Stimulated activated naive B cell treated with anti-CD40 and anti-IgM and Interleukin-4, amounts not matched to agents 10 μg/mL and 1 μg/mL and 100 μg/mL, for 72 hours (primary cell): ENCODE measurements at regions not wholly inside any gene's neighbourhood (a gene's known extent, or its start where the extent isn't known, plus 50 kb on each side); places are given as distances from the start of the nearest gene placed in this dataset.

Source experiments
- ATAC-seq, 2 donors: fragments of 150-1000 bp; cut with Tn5 transposase; replicated peaks; 2 replicates each; pipeline ENCODE4 v1.10.0; 2021; ENCODE audit warnings: moderate library complexity in 1 of 2
- DNase-seq: peaks from one replicate; pipeline ENCODE4 v3.0.0; 2021
- H3K27ac Mint-ChIP-seq: one replicate; pipeline ENCODE4 v1.8.0; 2022; ENCODE audit warnings: mild to moderate bottlenecking, mixed read lengths
- H3K27me3 Mint-ChIP-seq, 2 donors: one replicate each; pipeline ENCODE4 v1.8.0; 2022; ENCODE audit warnings: mixed read lengths in 2 of 2
- H3K36me3 Mint-ChIP-seq, 2 donors: one replicate each; pipeline ENCODE4 v1.8.0; 2022; ENCODE audit warnings: mixed read lengths in 2 of 2, mild to moderate bottlenecking in 1 of 2
- H3K4me1 Mint-ChIP-seq, 2 donors: one replicate each; pipeline ENCODE4 v1.8.0; 2022; ENCODE audit warnings: mixed read lengths in 2 of 2, mild to moderate bottlenecking in 1 of 2
- H3K4me3 Mint-ChIP-seq, 2 donors: one replicate each; pipeline ENCODE4 v1.8.0; 2022; ENCODE audit warnings: mild to moderate bottlenecking in 2 of 2, mixed read lengths in 2 of 2, moderate library complexity in 1 of 2
- H3K9me3 Mint-ChIP-seq, 2 donors: one replicate each; pipeline ENCODE4 v1.8.0; 2022; ENCODE audit warnings: mixed read lengths in 2 of 2, mild to moderate bottlenecking in 1 of 2

DNA sequence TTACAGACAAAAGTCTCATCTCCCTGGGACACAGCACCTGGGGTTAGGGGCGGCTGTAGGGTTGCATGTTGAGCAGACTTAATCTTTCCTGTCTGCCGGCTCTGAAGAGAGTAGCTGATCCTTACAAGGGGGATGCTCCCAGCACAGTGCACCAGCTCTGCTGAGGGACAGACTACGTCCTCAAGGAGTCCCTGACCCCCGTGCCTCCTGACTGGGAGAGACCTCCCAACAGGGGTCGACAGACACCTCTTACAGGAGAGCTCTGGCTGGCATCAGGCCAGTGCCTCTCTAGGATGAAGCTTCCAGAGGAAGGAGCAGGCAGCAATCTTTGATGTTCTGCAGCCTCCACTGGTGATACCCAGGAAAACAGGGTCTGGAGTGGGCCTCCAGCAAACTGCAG, 506.0 kb upstream of the FMR1 start:
- H3K36me3 Mint-ChIP-seq = no peaks in the 10 kb centered on the region
- no peaks in the 10 kb centered on the region for H3K27me3 Mint-ChIP-seq
- H3K4me1 Mint-ChIP-seq = no peaks in the 10 kb centered on the region
- peaks cover 0 to 8% of the 10 kb centered on the region in 2 donors for H3K9me3 Mint-ChIP-seq
- no peak for ATAC-seq
- H3K27ac Mint-ChIP-seq = no peak overlapping the region
- no peak for DNase-seq
- H3K4me3 Mint-ChIP-seq = no peak overlapping the region

GRCh38 chrX:147403040-147403439, 508.7 kb upstream of the FMR1 start:
- H3K36me3 Mint-ChIP-seq = no peaks in the 10 kb centered on the region
- DNase-seq (no peak), ATAC-seq (no peak)
- H3K4me3 Mint-ChIP-seq = no peak overlapping the region
- H3K4me1 Mint-ChIP-seq = no peaks in the 10 kb centered on the region
- no peak overlapping the region for H3K27ac Mint-ChIP-seq
- peaks cover 0 to 4% of the 10 kb centered on the region in 2 donors for H3K9me3 Mint-ChIP-seq
- no peaks in the 10 kb centered on the region for H3K27me3 Mint-ChIP-seq

GRCh38 chrX:147378767-147379166, 533.0 kb upstream of the FMR1 start:
- DNase-seq (no peak), ATAC-seq (no peak)
- H3K9me3 Mint-ChIP-seq = no peaks in the 10 kb centered on the region
- no peak overlapping the region for H3K27ac Mint-ChIP-seq
- no peaks in the 10 kb centered on the region for H3K27me3 Mint-ChIP-seq
- H3K4me1 Mint-ChIP-seq = no peaks in the 10 kb centered on the region
- H3K36me3 Mint-ChIP-seq = no peaks in the 10 kb centered on the region
- H3K4me3 Mint-ChIP-seq = no peak overlapping the region

GRCh38 chrX:147377728-147378127, 534.0 kb upstream of the FMR1 start:
- DNase-seq (no peak), ATAC-seq (peak in 1 of 2 donors; percentile 33)
- Mint-ChIP-seq H3K4me3 (no peak overlapping the region), H3K9me3 (no peaks in the 10 kb centered on the region), H3K36me3 (no peaks in the 10 kb centered on the region), H3K27ac (no peak overlapping the region), H3K27me3 (no peaks in the 10 kb centered on the region), H3K4me1 (no peaks in the 10 kb centered on the region)

DNA sequence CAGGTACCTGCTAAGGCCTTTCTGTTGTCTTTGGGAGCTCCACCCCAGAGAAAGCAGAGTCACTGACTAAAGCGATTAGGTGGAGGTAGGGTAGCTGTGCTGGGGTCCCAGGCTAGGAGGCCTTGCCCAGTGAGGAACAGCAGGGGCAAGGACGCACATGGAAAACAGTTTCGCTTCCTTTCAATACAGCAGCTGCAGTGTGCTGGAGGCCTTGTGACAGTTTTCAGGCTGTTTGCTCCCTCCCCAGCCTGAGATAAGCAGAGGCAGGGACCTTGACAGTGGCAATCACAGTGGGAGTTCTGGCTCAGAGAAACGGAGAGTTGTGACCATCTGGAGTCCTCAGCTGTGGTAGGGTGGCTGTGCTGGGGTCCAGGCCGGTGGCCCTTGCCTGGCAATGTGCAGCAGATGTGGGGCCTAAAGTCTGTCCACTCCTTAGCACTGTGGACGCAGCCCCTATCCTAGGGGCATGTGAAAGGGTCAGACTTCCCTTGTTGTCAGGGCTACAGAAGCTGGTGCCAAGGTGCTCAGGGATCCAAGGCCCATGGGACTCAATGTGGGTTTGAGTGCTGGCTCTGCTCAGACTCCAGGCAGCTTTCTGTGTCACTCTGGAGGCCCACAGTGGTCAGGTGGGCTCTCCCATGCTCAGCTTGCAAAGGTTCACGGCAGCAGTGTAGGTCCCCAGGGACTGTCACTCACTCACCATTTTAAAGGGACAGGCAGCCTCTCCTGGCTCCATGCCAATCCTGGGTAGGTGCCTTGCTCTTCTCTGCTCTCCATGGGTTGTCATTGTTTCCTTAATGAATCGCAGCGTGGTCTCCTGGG, 534.9 kb upstream of the FMR1 start:
- Mint-ChIP-seq H3K4me1 (no peaks in the 10 kb centered on the region), H3K27me3 (no peaks in the 10 kb centered on the region), H3K36me3 (no peaks in the 10 kb centered on the region), H3K9me3 (no peaks in the 10 kb centered on the region), H3K27ac (no peak overlapping the region), H3K4me3 (no peak overlapping the region)
- DNase-seq (no peak), ATAC-seq (no peak)

DNA sequence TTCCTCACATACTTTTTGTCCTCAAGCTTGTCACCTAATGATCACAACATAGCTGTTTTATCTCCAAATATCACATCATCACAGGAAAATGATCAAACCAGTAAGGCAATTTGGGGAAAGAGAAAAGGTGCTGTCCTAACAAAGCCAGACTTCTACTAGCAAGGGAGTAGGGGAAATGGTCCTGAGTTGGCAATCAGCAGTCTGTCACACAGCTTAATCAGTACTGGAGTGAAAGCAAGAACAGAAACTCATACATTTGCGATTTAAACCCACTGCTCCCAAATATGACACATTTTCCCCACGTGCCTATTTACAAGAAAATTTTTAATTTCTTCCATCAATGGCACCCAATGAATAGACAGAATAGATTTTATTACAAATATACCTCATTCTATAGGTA, 546.8 kb upstream of the FMR1 start:
- H3K27me3 Mint-ChIP-seq = no peaks in the 10 kb centered on the region
- H3K4me3 Mint-ChIP-seq = no peak overlapping the region
- H3K27ac Mint-ChIP-seq = no peak overlapping the region
- H3K4me1 Mint-ChIP-seq = no peaks in the 10 kb centered on the region
- no peak for ATAC-seq
- H3K9me3 Mint-ChIP-seq = peaks cover 3 to 4% of the 10 kb centered on the region in 2 donors
- no peaks in the 10 kb centered on the region for H3K36me3 Mint-ChIP-seq
- no peak for DNase-seq

- no peaks in the 10 kb centered on the region for H3K27me3 Mint-ChIP-seq
Observed at GRCh38 chrX:147351644-147352043, 537.1 kb upstream of the CXorf51A start.

GRCh38 chrX:147343467-147343866, 528.9 kb upstream of the CXorf51A start:
- Mint-ChIP-seq H3K27ac (no peak overlapping the region), H3K27me3 (no peaks in the 10 kb centered on the region), H3K4me1 (no peaks in the 10 kb centered on the region), H3K4me3 (no peak overlapping the region), H3K36me3 (no peaks in the 10 kb centered on the region), H3K9me3 (peaks cover 0 to 10% of the 10 kb centered on the region in 2 donors)
- DNase-seq = no peak
- ATAC-seq = no peak

More at GRCh38 chrX:147351644-147352043, 537.1 kb upstream of the CXorf51A start:
- H3K27ac Mint-ChIP-seq = no peak overlapping the region
- H3K9me3 Mint-ChIP-seq = peaks cover 8 to 20% of the 10 kb centered on the region in 2 donors
- no peak for ATAC-seq
- no peaks in the 10 kb centered on the region for H3K4me1 Mint-ChIP-seq
- no peak overlapping the region for H3K4me3 Mint-ChIP-seq
- no peak for DNase-seq
- no peaks in the 10 kb centered on the region for H3K36me3 Mint-ChIP-seq

DNA sequence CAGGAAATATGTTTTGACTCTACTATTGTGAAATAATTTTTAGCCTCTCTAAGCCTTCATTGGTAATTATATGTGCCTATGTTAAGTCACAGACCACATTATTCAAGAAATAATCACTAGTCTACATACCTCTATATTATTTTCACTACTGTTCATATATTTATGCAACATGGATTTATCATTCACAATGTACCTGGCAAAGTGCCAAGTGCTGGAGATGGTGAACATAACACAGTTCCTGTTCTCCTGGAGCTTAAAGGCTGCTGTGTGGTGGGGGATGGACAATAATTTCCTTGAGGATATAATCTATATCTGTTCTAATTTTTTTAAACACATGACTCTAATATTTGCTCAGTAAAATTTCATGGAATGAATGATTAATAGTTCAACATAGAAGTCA, 527.7 kb upstream of the CXorf51A start:
- Mint-ChIP-seq H3K27me3 (no peaks in the 10 kb centered on the region), H3K4me1 (no peaks in the 10 kb centered on the region), H3K9me3 (peaks cover 0 to 4% of the 10 kb centered on the region in 2 donors), H3K36me3 (no peaks in the 10 kb centered on the region), H3K4me3 (no peak overlapping the region), H3K27ac (no peak overlapping the region)
- no peak for ATAC-seq
- DNase-seq = no peak

DNA sequence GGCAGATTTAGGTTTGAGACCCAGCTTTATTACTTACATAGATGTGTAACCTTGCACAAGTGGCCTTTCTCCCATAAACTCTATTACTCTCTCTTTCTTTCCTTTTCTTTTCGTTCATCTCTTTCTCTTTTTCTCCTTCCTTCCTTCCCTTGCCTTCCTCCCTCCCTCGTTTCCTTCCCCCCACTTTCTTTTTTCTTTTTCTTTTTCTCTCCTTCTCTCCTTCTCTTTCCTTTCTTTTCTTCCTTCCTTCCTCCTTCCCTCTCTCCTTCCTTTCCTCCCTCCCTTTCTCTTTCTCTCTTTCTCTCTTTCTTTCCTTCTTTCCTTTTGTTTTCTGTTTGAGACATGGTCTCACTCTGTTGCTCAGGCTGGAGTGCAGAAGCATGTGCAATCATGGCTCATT, 526.4 kb upstream of the CXorf51A start:
- Mint-ChIP-seq H3K27ac (no peak overlapping the region), H3K4me1 (no peaks in the 10 kb centered on the region), H3K27me3 (no peaks in the 10 kb centered on the region), H3K9me3 (peaks cover 0 to 4% of the 10 kb centered on the region in 2 donors), H3K36me3 (no peaks in the 10 kb centered on the region), H3K4me3 (no peak overlapping the region)
- ATAC-seq = no peak
- DNase-seq = no peak

DNA sequence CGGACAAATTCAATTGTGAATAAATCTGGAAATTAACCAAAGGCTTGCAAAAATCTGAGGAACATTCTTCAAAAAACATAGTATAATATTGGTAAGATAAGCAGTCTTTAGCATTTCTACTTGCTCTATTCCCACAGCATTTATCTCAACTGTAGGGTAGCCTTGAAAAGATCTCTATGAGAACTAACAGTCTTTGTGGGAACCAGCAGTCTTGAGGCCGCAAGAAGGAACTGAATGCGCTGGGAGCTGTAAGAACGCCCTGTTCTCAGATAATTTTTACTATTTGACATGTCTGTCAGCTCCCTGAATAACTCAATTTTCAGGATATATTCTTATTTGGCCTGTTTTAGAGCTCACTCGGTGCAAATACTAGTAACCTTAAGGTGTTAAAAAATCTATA, 519.3 kb upstream of the CXorf51A start:
- no peak for ATAC-seq
- no peak overlapping the region for H3K27ac Mint-ChIP-seq
- H3K4me3 Mint-ChIP-seq = no peak overlapping the region
- H3K9me3 Mint-ChIP-seq = no peaks in the 10 kb centered on the region
- no peaks in the 10 kb centered on the region for H3K4me1 Mint-ChIP-seq
- H3K36me3 Mint-ChIP-seq = no peaks in the 10 kb centered on the region
- no peaks in the 10 kb centered on the region for H3K27me3 Mint-ChIP-seq
- DNase-seq = no peak

- H3K27ac Mint-ChIP-seq = no peak overlapping the region
- H3K4me1 Mint-ChIP-seq = no peaks in the 10 kb centered on the region
- no peaks in the 10 kb centered on the region for H3K36me3 Mint-ChIP-seq
- DNase-seq (no peak), ATAC-seq (no peak)
- peaks cover 0 to 4% of the 10 kb centered on the region in 2 donors for H3K9me3 Mint-ChIP-seq
- no peaks in the 10 kb centered on the region for H3K27me3 Mint-ChIP-seq
- no peak overlapping the region for H3K4me3 Mint-ChIP-seq
Observed at GRCh38 chrX:147322496-147322895, 508.0 kb upstream of the CXorf51A start.

GRCh38 chrX:147315483-147315882, 500.9 kb upstream of the CXorf51A start:
- Mint-ChIP-seq H3K9me3 (no peaks in the 10 kb centered on the region), H3K4me3 (no peak overlapping the region), H3K27ac (no peak overlapping the region), H3K27me3 (no peaks in the 10 kb centered on the region), H3K4me1 (no peaks in the 10 kb centered on the region), H3K36me3 (no peaks in the 10 kb centered on the region)
- DNase-seq = no peak
- no peak for ATAC-seq
